Mesendoderm (in vitro differentiated cells): ENCODE measurements at regions not wholly inside any gene's neighbourhood (a gene's known extent, or its start where the extent isn't known, plus 50 kb on each side); places are given as distances from the start of the nearest gene placed in this dataset.

ENCODE experiments used
- DNase-seq: peaks from one replicate; pipeline ENCODE4 v3.0.0; 2013
- H2AK5ac ChIP-seq: 2 replicates; pipeline ENCODE4 v1.6.1; 2013; ENCODE audit warnings: low read length, inconsistent platforms
- H2BK120ac ChIP-seq: 2 replicates; pipeline ENCODE4 v1.6.1; 2013; ENCODE audit warnings: low read depth, mild to moderate bottlenecking, low read length, moderate library complexity, mixed read lengths
- H2BK15ac ChIP-seq: replicated peaks from 2 replicates; pipeline ENCODE4 v1.6.1; 2013; ENCODE audit warnings: low read depth, mild to moderate bottlenecking, moderate library complexity
- H2BK5ac ChIP-seq: 2 replicates; pipeline ENCODE4 v1.6.1; 2013; ENCODE audit warnings: low read length, inconsistent platforms
- H3K18ac ChIP-seq: 2 replicates; pipeline ENCODE4 v1.6.1; 2013; ENCODE audit warnings: mild to moderate bottlenecking, low read length, mixed read lengths
- H3K23ac ChIP-seq: one replicate; pipeline ENCODE4 v1.6.1; 2013; ENCODE audit warnings: low read length
- H3K27ac ChIP-seq: 2 replicates; pipeline ENCODE4 v1.5.1; 2013; ENCODE audit warnings: low read depth, mild to moderate bottlenecking, inconsistent platforms, low read length, moderate library complexity
- H3K27me3 ChIP-seq: 2 replicates; pipeline ENCODE4 v1.6.1; 2013; ENCODE audit warnings: low read length, control low read depth, mild to moderate bottlenecking, inconsistent platforms; ENCODE audit not compliant: insufficient read depth, poor library complexity
- H3K36me3 ChIP-seq: 2 replicates; pipeline ENCODE4 v1.6.1; 2013; ENCODE audit warnings: low read length, inconsistent platforms; ENCODE audit not compliant: control insufficient read depth, insufficient read depth
- H3K4ac ChIP-seq: one replicate; pipeline ENCODE4 v1.6.1; 2013; ENCODE audit warnings: low read depth, mild to moderate bottlenecking, low read length, moderate library complexity
- H3K4me1 ChIP-seq: 2 replicates; pipeline ENCODE4 v1.6.1; 2013; ENCODE audit warnings: low read depth, low read length, inconsistent platforms; ENCODE audit not compliant: control insufficient read depth
- H3K4me2 ChIP-seq: 2 replicates; pipeline ENCODE4 v1.6.1; 2013; ENCODE audit warnings: low read length
- H3K4me3 ChIP-seq: 2 replicates; pipeline ENCODE4 v1.5.1; 2013; ENCODE audit warnings: mild to moderate bottlenecking, low read length
- H3K56ac ChIP-seq: one replicate; pipeline ENCODE4 v1.6.1; 2013; ENCODE audit warnings: low read length
- H3K79me1 ChIP-seq: 2 replicates; pipeline ENCODE4 v1.6.1; 2013; ENCODE audit warnings: low read length, inconsistent platforms
- H3K79me2 ChIP-seq: 2 replicates; pipeline ENCODE4 v1.6.1; 2013; ENCODE audit warnings: mild to moderate bottlenecking, low read length; ENCODE audit not compliant: control insufficient read depth, insufficient read depth
- H3K9ac ChIP-seq: 2 replicates; pipeline ENCODE4 v1.6.1; 2013; ENCODE audit warnings: low read length, inconsistent platforms
- H4K5ac ChIP-seq: one replicate; pipeline ENCODE4 v1.6.1; 2013; ENCODE audit warnings: low read length
- H4K8ac ChIP-seq: one replicate; pipeline ENCODE4 v1.6.1; 2013; ENCODE audit warnings: low read depth, mild to moderate bottlenecking, control low read depth, low read length, moderate library complexity
- WGBS: extraction: QIAGEN DNeasy Blood & Tissue Kit; methylation state at CpG from one replicate; pipeline ENCODE4 v1.1.7; 2013; ENCODE audit warnings: low lambda C conversion rate, missing lambda C conversion rate; ENCODE audit not compliant: insufficient coverage; ENCODE audit errors: extremely low coverage; 5-methylcytosine and 5-hydroxymethylcytosine counted together

- no peak overlapping the region for H3K4me3 ChIP-seq
- H3K9ac ChIP-seq = no peak overlapping the region
- no peaks in the 10 kb centered on the region for H3K36me3 ChIP-seq
- H4K5ac ChIP-seq = no peak overlapping the region
- H3K4ac ChIP-seq = no peak overlapping the region
- H3K79me2 ChIP-seq = no peaks in the 10 kb centered on the region
- H3K27me3 ChIP-seq = no peaks in the 10 kb centered on the region
- DNase-seq = no peak
- no peak overlapping the region for H3K18ac ChIP-seq
- no CpG with 5 or more reads among the region's 2 CpGs for WGBS
- no peak overlapping the region for H2BK5ac ChIP-seq
- no peak overlapping the region for H4K8ac ChIP-seq
- H2BK120ac ChIP-seq = no peak overlapping the region
- H2AK5ac ChIP-seq = no peak overlapping the region
- no peak overlapping the region for H3K27ac ChIP-seq
- H3K4me2 ChIP-seq = no peak overlapping the region
- H3K79me1 ChIP-seq = no peaks in the 10 kb centered on the region
- no peaks in the 10 kb centered on the region for H3K4me1 ChIP-seq
- no peak overlapping the region for H2BK15ac ChIP-seq
- H3K23ac ChIP-seq = no peak overlapping the region
- no peak overlapping the region for H3K56ac ChIP-seq
These were observed 393.2 kb upstream of the ZNF608 start for GRCh38 chr5:125139590-125139989.

GRCh38 chr5:125140220-125140619 lies 393.8 kb upstream of the ZNF608 start:
- no peak overlapping the region for H3K4me3 ChIP-seq
- H2BK5ac ChIP-seq = no peak overlapping the region
- H3K4me2 ChIP-seq = no peak overlapping the region
- no CpG with 5 or more reads among the region's 4 CpGs for WGBS
- H2AK5ac ChIP-seq = no peak overlapping the region
- no peak overlapping the region for H2BK15ac ChIP-seq
- H3K56ac ChIP-seq = no peak overlapping the region
- no peak overlapping the region for H3K27ac ChIP-seq
- no peaks in the 10 kb centered on the region for H3K27me3 ChIP-seq
- no peak for DNase-seq
- H3K36me3 ChIP-seq = no peaks in the 10 kb centered on the region
- no peak overlapping the region for H3K4ac ChIP-seq
- H3K18ac ChIP-seq = no peak overlapping the region
- no peak overlapping the region for H4K5ac ChIP-seq
- no peak overlapping the region for H4K8ac ChIP-seq
- H3K9ac ChIP-seq = no peak overlapping the region
- H3K4me1 ChIP-seq = no peaks in the 10 kb centered on the region
- H2BK120ac ChIP-seq = no peak overlapping the region
- no peak overlapping the region for H3K23ac ChIP-seq
- H3K79me1 ChIP-seq = no peaks in the 10 kb centered on the region
- no peaks in the 10 kb centered on the region for H3K79me2 ChIP-seq

GRCh38 chr5:125140855-125141254 lies 394.4 kb upstream of the ZNF608 start:
- WGBS = no CpG with 5 or more reads among the region's 2 CpGs
- H3K36me3 ChIP-seq = no peaks in the 10 kb centered on the region
- H3K4me1 ChIP-seq = no peaks in the 10 kb centered on the region
- H2BK15ac ChIP-seq = no peak overlapping the region
- H2BK120ac ChIP-seq = no peak overlapping the region
- no peak overlapping the region for H4K5ac ChIP-seq
- no peak overlapping the region for H3K4ac ChIP-seq
- H3K56ac ChIP-seq = no peak overlapping the region
- no peak overlapping the region for H4K8ac ChIP-seq
- no peak overlapping the region for H3K18ac ChIP-seq
- no peak overlapping the region for H3K4me3 ChIP-seq
- H3K27ac ChIP-seq = no peak overlapping the region
- H2BK5ac ChIP-seq = no peak overlapping the region
- H2AK5ac ChIP-seq = no peak overlapping the region
- H3K27me3 ChIP-seq = no peaks in the 10 kb centered on the region
- H3K79me1 ChIP-seq = no peaks in the 10 kb centered on the region
- no peak overlapping the region for H3K9ac ChIP-seq
- DNase-seq = no peak
- no peak overlapping the region for H3K23ac ChIP-seq
- no peaks in the 10 kb centered on the region for H3K79me2 ChIP-seq
- no peak overlapping the region for H3K4me2 ChIP-seq

GRCh38 chr5:125142458-125142857 lies 396.0 kb upstream of the ZNF608 start:
- no peak overlapping the region for H4K8ac ChIP-seq
- H3K4ac ChIP-seq = no peak overlapping the region
- no peaks in the 10 kb centered on the region for H3K27me3 ChIP-seq
- H2BK5ac ChIP-seq = no peak overlapping the region
- no peak overlapping the region for H3K27ac ChIP-seq
- no peak overlapping the region for H2BK15ac ChIP-seq
- H2AK5ac ChIP-seq = no peak overlapping the region
- no peak overlapping the region for H3K18ac ChIP-seq
- no peak overlapping the region for H4K5ac ChIP-seq
- H3K23ac ChIP-seq = no peak overlapping the region
- no peak overlapping the region for H3K56ac ChIP-seq
- no peak overlapping the region for H3K4me3 ChIP-seq
- no peaks in the 10 kb centered on the region for H3K79me2 ChIP-seq
- H3K9ac ChIP-seq = no peak overlapping the region
- H3K79me1 ChIP-seq = no peaks in the 10 kb centered on the region
- no peak for DNase-seq
- H3K36me3 ChIP-seq = no peaks in the 10 kb centered on the region
- H3K4me1 ChIP-seq = no peaks in the 10 kb centered on the region
- no peak overlapping the region for H3K4me2 ChIP-seq
- H2BK120ac ChIP-seq = no peak overlapping the region

GRCh38 chr5:125143011-125143410 lies 396.6 kb upstream of the ZNF608 start:
- Histone ChIP-seq H3K36me3 (no peaks in the 10 kb centered on the region), H3K79me1 (no peaks in the 10 kb centered on the region), H3K27me3 (no peaks in the 10 kb centered on the region), H2BK120ac (no peak overlapping the region), H2AK5ac (no peak overlapping the region), H3K4me1 (no peaks in the 10 kb centered on the region), H3K18ac (no peak overlapping the region), H3K4ac (no peak overlapping the region), H3K79me2 (no peaks in the 10 kb centered on the region), H3K4me2 (no peak overlapping the region), H3K56ac (no peak overlapping the region), H2BK5ac (no peak overlapping the region), H3K23ac (no peak overlapping the region), H4K8ac (no peak overlapping the region), H3K27ac (no peak overlapping the region), H3K9ac (no peak overlapping the region), H4K5ac (no peak overlapping the region), H3K4me3 (no peak overlapping the region), H2BK15ac (no peak overlapping the region)
- no peak for DNase-seq
- no CpG with 5 or more reads among the region's 2 CpGs for WGBS

- Histone ChIP-seq H3K56ac (no peak overlapping the region), H3K36me3 (no peaks in the 10 kb centered on the region), H3K4me2 (no peak overlapping the region), H2AK5ac (no peak overlapping the region), H2BK15ac (no peak overlapping the region), H3K9ac (no peak overlapping the region), H3K4ac (no peak overlapping the region), H4K5ac (no peak overlapping the region), H3K79me2 (no peaks in the 10 kb centered on the region), H4K8ac (no peak overlapping the region), H3K27me3 (no peaks in the 10 kb centered on the region), H3K23ac (no peak overlapping the region), H3K4me1 (no peaks in the 10 kb centered on the region), H3K4me3 (no peak overlapping the region), H2BK120ac (no peak overlapping the region), H3K27ac (no peak overlapping the region), H2BK5ac (no peak overlapping the region), H3K18ac (no peak overlapping the region), H3K79me1 (no peaks in the 10 kb centered on the region)
- no peak for DNase-seq
- WGBS = no CpG with 5 or more reads among the region's 1 CpG
These were observed 401.6 kb upstream of the ZNF608 start for GRCh38 chr5:125148076-125148475.
